Bronchial epithelial cell (primary cell): ENCODE measurements at regions not wholly inside any gene's neighbourhood (a gene's known extent, or its start where the extent isn't known, plus 50 kb on each side); places are given as distances from the start of the nearest gene placed in this dataset.

Source experiments
- DNase-seq: peaks from one replicate; pipeline ENCODE4 v3.0.0-alpha.2; 2010; ENCODE audit warnings: low read depth
- FAIRE-seq: peaks from 2 replicates; lab custom pipeline; 2011; peaks lifted over from hg19 to GRCh38; lab: Jason Lieb, UNC
- H3K27me3 ChIP-seq: 2 replicates; pipeline ENCODE4 v1.5.1; 2011; ENCODE audit warnings: low read length; ENCODE audit not compliant: control insufficient read depth, insufficient read depth
- H3K36me3 ChIP-seq: 2 replicates; pipeline ENCODE4 v1.5.1; 2011; ENCODE audit warnings: low read length; ENCODE audit not compliant: control insufficient read depth, insufficient read depth
- H3K4me3 ChIP-seq: 2 replicates; pipeline ENCODE4 v1.5.1; 2011; ENCODE audit warnings: mild to moderate bottlenecking, low read depth, low read length, control low read depth
- CTCF ChIP-seq: IDR thresholded peaks from 2 replicates; pipeline ENCODE4 v1.5.1; 2011; ENCODE audit warnings: mild to moderate bottlenecking, moderate library complexity, low read length, control low read depth, inconsistent platforms; ENCODE audit not compliant: insufficient read depth, severe bottlenecking

GRCh38 chr17:71110326-71110725 lies 941.0 kb downstream of the KCNJ2 start:
- H3K36me3 ChIP-seq = no peaks in the 10 kb centered on the region
- H3K27me3 ChIP-seq = no peaks in the 10 kb centered on the region
- DNase-seq = peak; percentile 76
- H3K4me3 ChIP-seq = no peak overlapping the region
- no peak for FAIRE-seq
- TF ChIP-seq CTCF = no peak

- Histone ChIP-seq H3K27me3 (no peaks in the 10 kb centered on the region), H3K4me3 (no peak overlapping the region), H3K36me3 (no peaks in the 10 kb centered on the region)
- FAIRE-seq = no peak
- DNase-seq = no peak
- no peak for TF ChIP-seq CTCF
Observed at GRCh38 chr17:71111460-71111859, 942.1 kb downstream of the KCNJ2 start.

GRCh38 chr17:71111934-71112333 lies 942.6 kb downstream of the KCNJ2 start:
- H3K27me3 ChIP-seq = no peaks in the 10 kb centered on the region
- no peak overlapping the region for H3K4me3 ChIP-seq
- no peak for TF ChIP-seq CTCF
- H3K36me3 ChIP-seq = no peaks in the 10 kb centered on the region
- FAIRE-seq (no peak), DNase-seq (no peak)

- no peak overlapping the region for H3K4me3 ChIP-seq
- FAIRE-seq = no peak
- H3K27me3 ChIP-seq = no peaks in the 10 kb centered on the region
- TF ChIP-seq CTCF = no peak
- DNase-seq = no peak
- H3K36me3 ChIP-seq = no peaks in the 10 kb centered on the region
Observed at GRCh38 chr17:71113347-71113746, 944.0 kb downstream of the KCNJ2 start.

GRCh38 chr17:71114911-71115668 lies 945.8 kb downstream of the KCNJ2 start:
- no peak for TF ChIP-seq CTCF
- FAIRE-seq (no peak), DNase-seq (no peak)
- Histone ChIP-seq H3K4me3 (no peak overlapping the region), H3K27me3 (no peaks in the 10 kb centered on the region), H3K36me3 (no peaks in the 10 kb centered on the region)

- Histone ChIP-seq H3K27me3 (no peaks in the 10 kb centered on the region), H3K36me3 (no peaks in the 10 kb centered on the region), H3K4me3 (no peak overlapping the region)
- TF ChIP-seq CTCF = no peak
- DNase-seq (no peak), FAIRE-seq (no peak)
Observed at GRCh38 chr17:71115669-71115972, 946.3 kb downstream of the KCNJ2 start.
